ENCODE measurements at regions not wholly inside any gene's neighbourhood (a gene's known extent, or its start where the extent isn't known, plus 50 kb on each side); places are given as distances from the start of the nearest gene placed in this dataset.

DNA sequence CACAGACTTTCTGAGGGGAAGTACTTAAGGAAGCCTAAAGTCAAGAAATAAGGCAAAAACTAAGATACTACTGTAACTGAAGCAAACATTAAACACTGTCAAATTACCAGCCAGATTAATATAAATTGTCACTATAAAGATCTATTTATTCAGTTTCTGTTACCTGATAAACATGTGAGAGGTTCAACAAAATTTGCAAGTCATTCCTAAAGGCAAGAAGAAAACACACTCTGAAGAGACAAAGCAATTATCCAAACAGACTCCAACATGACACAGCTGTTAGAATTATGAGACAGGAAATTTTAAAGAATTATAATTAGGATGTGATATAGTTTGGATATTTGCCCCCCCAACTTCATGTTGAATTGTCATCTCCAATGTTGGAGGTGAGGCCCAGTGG, 140.4 kb upstream of the COL3A1 start:
- H3K4me1 Mint-ChIP-seq (ENCODE audit: insufficient read depth, unreplicated experiment) = no peaks in the 10 kb centered on the region
- no peak overlapping the region for H3K4me3 Mint-ChIP-seq (ENCODE audit: unreplicated experiment)
- no TSS peak for BruUV-seq (replicated peaks)
- no peaks in the 10 kb centered on the region for H3K27me3 Mint-ChIP-seq (ENCODE audit: insufficient read depth, unreplicated experiment)
- TF ChIP-seq, protein P1, sequence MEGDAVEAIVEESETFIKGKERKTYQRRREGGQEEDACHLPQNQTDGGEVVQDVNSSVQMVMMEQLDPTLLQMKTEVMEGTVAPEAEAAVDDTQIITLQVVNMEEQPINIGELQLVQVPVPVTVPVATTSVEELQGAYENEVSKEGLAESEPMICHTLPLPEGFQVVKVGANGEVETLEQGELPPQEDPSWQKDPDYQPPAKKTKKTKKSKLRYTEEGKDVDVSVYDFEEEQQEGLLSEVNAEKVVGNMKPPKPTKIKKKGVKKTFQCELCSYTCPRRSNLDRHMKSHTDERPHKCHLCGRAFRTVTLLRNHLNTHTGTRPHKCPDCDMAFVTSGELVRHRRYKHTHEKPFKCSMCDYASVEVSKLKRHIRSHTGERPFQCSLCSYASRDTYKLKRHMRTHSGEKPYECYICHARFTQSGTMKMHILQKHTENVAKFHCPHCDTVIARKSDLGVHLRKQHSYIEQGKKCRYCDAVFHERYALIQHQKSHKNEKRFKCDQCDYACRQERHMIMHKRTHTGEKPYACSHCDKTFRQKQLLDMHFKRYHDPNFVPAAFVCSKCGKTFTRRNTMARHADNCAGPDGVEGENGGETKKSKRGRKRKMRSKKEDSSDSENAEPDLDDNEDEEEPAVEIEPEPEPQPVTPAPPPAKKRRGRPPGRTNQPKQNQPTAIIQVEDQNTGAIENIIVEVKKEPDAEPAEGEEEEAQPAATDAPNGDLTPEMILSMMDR (IDR thresholded peaks at IDR 0.05; ENCODE audit: unreplicated experiment) = no peak
- ChIA-PET CTCF (no interaction called here), POLR2A (no interaction called here)
- no peaks in the 10 kb centered on the region for H3K36me3 Mint-ChIP-seq (ENCODE audit: insufficient read depth, unreplicated experiment)
- peaks cover 8% of the 10 kb centered on the region for H3K9me3 Mint-ChIP-seq (ENCODE audit: unreplicated experiment)
- no peak overlapping the region for H3K27ac Mint-ChIP-seq (ENCODE audit: low read depth, unreplicated experiment)
- intact Hi-C loops (cut with micrococcal nuclease) = no loop called here
- DNase-seq (ENCODE audit: unreplicated experiment) = no peak

DNA sequence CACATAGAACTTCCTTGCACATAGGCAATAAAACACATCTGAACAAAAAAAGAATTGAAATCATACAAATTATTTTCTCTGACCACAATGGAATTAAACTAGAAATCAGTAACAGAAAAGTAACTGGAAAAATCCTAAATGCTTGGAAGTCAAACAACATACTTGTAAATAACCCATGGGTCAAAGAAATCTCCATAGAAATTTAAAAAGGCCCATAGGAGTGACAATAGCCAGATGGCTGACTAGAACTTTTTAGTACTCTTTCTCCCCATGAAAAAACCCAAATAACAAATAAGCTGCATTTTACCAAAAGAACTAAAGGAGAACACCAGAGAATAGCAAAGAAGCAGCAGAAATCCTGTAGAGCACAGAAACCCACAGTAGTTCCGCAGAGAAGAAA, 139.2 kb upstream of the COL3A1 start:
- CTCF ChIA-PET = no interaction called here
- no peak for DNase-seq (ENCODE audit: unreplicated experiment)
- Mint-ChIP-seq H3K27me3 (ENCODE audit: insufficient read depth, unreplicated experiment) (no peaks in the 10 kb centered on the region), H3K4me1 (ENCODE audit: insufficient read depth, unreplicated experiment) (no peaks in the 10 kb centered on the region), H3K27ac (ENCODE audit: low read depth, unreplicated experiment) (no peak overlapping the region), H3K36me3 (ENCODE audit: insufficient read depth, unreplicated experiment) (no peaks in the 10 kb centered on the region), H3K4me3 (ENCODE audit: unreplicated experiment) (no peak overlapping the region), H3K9me3 (ENCODE audit: unreplicated experiment) (peaks cover 11% of the 10 kb centered on the region)
- POLR2A ChIA-PET = interaction anchor here (0.7 kb wide), 1 partner anchor 652 kb away, joined by 5 read pairs; no protein-coding TSS in a partner anchor
- intact Hi-C loops (cut with micrococcal nuclease) = no loop called here
- no TSS peak for BruUV-seq (replicated peaks)
- TF ChIP-seq, protein P1 (IDR thresholded peaks at IDR 0.05; ENCODE audit: unreplicated experiment) = no peak

DNA sequence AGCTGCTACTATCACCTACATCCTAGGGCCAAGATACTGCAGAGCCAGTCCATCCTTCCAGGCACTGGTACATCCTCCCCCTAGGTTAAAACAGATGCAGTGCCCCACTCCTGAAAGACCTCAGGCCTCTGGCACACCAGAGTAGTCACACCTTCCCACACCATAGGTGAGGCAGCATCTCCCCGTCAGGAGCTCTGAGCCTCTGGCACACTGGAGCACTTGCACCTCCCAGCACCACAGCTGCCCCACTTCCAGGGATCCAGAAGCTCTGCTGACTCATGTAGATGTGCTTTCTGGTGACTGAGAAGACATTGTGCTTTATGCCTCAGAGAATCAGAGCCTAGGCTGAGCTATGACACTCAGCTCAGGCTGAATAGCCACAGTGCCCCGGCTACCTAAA, 138.4 kb upstream of the COL3A1 start:
- H3K36me3 Mint-ChIP-seq (ENCODE audit: insufficient read depth, unreplicated experiment) = no peaks in the 10 kb centered on the region
- H3K27me3 Mint-ChIP-seq (ENCODE audit: insufficient read depth, unreplicated experiment) = no peaks in the 10 kb centered on the region

DNA sequence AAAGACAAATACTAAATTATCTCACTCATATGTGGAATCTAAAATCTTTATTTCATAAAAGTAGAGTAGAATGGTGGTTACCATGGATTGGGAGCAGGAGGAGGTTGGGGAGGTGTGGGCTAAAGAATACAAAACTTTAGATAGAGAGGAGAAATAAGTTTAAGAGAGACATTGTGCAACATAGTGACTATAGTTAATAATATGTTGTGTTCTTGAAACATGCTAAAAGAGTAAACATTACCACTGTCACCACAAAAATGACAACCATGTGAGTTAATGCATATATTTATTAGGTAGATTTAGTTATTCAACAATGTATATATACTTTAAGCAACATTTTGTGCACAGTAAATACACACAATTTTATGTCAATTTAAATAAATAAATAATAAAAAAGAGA, 128.5 kb upstream of the COL3A1 start:
- BruUV-seq (replicated peaks) = no TSS peak
- Mint-ChIP-seq H3K27me3 (ENCODE audit: insufficient read depth, unreplicated experiment) (no peaks in the 10 kb centered on the region), H3K9me3 (ENCODE audit: unreplicated experiment) (peaks cover 8% of the 10 kb centered on the region), H3K27ac (ENCODE audit: low read depth, unreplicated experiment) (no peak overlapping the region), H3K4me1 (ENCODE audit: insufficient read depth, unreplicated experiment) (no peaks in the 10 kb centered on the region), H3K4me3 (ENCODE audit: unreplicated experiment) (no peak overlapping the region), H3K36me3 (ENCODE audit: insufficient read depth, unreplicated experiment) (no peaks in the 10 kb centered on the region)
- ChIA-PET POLR2A (no interaction called here), CTCF (no interaction called here)
- TF ChIP-seq, protein P1 (IDR thresholded peaks at IDR 0.05; ENCODE audit: unreplicated experiment) = no peak
- intact Hi-C loops (cut with micrococcal nuclease) = no loop called here
- DNase-seq (ENCODE audit: unreplicated experiment) = no peak

More for the DNA sequence above, 138.4 kb upstream of the COL3A1 start:
- intact Hi-C loops (cut with micrococcal nuclease) = no loop called here
- DNase-seq (ENCODE audit: unreplicated experiment) = no peak
- BruUV-seq (replicated peaks) = no TSS peak
- POLR2A ChIA-PET = no interaction called here
- no peak overlapping the region for H3K4me3 Mint-ChIP-seq (ENCODE audit: unreplicated experiment)
- CTCF ChIA-PET = no interaction called here
- no peaks in the 10 kb centered on the region for H3K4me1 Mint-ChIP-seq (ENCODE audit: insufficient read depth, unreplicated experiment)
- TF ChIP-seq, protein P1 (IDR thresholded peaks at IDR 0.05; ENCODE audit: unreplicated experiment) = no peak
- peaks cover 11% of the 10 kb centered on the region for H3K9me3 Mint-ChIP-seq (ENCODE audit: unreplicated experiment)
- H3K27ac Mint-ChIP-seq (ENCODE audit: low read depth, unreplicated experiment) = no peak overlapping the region
